ENCODE measurements at regions not wholly inside any gene's neighbourhood (a gene's known extent, or its start where the extent isn't known, plus 50 kb on each side); places are given as distances from the start of the nearest gene placed in this dataset.

DNA sequence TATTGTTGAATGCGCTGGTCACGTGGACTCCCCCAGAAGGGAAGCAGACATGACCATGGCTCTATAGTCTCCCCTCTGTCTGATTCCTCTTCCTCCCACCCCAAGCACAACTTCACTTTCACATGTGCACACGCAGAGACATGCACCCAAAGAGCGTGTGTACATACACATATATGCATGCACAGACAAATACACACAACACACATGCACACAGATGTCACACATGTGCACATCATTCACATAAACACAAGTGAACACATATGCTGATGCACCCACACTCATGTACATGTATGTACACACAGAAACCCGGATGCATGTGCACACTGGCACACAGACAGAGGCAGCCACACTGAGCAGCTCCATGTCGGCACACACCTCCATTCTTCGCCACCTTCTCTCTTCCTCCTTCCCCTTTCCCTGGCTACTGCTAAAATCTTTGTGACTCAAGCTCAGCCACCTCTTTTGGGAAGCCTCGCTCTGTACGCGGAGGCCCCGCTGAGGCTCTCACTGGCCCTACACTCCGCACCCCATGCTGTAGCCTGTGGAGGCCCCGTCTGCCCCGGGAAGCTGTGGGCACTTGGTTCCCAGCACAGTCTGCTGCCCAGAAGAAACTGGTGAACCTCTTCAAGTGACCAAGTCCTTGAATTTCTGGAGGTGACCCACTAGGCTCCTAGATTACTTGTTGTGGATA lies 101.6 kb upstream of the TEX51 start:
- no peak for DNase-seq

DNA sequence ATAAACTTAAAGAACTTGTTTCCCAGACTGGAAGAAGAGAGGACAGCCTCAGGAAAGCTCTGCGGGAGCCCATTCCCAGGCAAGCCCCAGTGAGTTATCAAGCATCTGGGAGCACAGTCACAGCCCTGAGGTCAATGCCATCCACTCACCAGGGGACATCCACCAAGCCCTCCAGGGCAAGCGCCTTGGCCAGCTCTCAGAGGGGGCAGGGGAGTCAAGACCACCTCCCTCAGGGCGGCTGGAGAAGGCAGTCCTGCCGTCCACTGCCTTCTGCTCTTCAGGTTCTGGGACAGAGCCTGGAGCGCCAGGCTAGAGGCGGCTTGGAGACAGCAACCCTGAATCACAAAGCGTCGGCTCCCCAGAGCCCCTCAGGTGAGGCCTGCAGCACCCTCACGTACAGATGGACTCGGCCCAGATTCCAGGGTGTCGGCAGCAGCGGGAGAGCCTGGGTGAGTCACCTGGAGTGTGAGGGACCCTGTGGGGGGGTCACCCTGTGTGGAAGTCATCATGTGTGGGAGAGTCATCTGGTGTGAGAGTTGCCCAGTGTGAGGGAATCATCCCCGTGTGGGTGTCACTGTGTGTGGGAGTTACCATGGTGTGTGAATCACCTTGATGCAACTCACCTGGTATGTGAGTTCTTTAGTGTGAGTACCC lies 100.9 kb upstream of the TEX51 start:
- DNase-seq: no peak

DNA sequence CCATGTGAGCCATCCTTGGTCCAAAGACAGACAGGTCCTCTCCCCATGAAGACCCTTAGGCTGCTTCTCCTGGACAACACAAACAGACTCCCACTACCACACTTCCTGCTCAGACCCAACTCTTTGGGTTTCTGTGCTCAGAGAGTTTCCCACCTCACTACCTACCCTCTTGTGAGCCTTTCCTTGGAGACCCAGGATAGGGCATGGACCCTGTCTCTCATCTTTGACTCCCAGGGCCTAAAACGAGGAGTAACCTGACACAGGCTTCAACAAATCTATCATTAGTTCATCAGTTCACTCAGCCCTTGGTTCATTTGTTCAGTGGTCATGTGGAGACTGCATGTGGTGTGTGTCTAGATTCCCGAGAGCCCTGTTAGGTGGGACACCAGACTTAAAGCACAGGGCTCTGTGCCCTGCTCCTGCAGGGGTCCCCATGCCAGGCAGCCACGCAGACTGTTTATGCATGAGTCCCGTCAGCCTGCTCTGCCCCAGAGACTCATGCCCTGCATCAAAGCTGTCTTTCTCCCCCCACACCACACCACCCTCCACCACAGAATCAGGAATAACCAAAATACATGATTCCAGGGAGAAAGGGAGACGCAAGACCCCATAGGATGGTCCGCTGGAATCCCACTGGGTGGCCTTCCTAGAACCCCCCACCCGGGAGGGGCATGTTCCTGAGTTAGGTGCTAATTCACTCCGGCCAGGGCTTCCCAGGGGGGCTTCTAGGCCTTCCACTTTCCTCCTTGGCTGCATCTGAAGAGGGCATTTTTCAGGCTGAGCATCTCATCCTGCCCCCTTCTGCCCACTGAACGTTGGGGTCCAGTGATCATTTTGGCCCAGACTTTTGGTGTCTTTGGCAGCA lies 100.2 kb upstream of the TEX51 start:
- DNase-seq: no peak

DNA sequence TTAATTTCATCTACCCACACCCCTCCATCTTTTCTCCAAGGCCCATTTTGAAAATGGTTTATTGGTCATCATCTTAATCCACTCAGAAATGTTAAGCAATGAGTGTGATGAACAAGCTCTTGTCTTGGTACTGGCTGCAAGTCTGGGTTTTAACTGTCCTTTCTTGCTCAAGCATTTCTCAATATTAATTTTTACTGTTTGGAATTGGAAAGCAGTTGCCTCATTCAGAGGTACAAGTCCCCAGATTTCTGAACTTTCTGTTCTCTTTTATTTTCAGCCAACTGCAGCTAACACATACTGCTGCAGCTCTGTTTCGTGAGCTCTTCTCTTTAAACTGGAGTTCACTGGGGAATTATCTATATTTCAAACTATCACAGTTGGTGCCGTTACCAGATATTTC lies 99.4 kb upstream of the TEX51 start:
- no peak for DNase-seq

DNA sequence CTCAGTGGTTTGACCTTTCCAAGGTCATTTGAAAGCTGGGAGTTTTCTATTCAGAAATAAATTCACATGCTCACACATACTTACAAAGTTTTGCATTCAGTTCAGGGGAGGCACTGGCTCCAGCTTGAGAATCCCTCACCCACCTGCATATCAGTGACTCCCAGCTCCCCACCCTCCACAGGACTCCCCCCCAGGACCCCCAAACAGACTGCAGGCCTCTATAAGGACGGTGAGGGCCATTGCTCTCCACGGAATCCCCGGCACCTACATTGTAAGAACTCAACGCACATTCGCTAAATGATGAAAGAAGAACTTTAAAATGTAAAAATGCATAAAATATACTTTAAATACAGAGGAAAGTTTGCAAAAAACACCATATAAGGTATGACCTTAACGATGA lies 97.2 kb upstream of the TEX51 start:
- DNase-seq: no peak

DNA sequence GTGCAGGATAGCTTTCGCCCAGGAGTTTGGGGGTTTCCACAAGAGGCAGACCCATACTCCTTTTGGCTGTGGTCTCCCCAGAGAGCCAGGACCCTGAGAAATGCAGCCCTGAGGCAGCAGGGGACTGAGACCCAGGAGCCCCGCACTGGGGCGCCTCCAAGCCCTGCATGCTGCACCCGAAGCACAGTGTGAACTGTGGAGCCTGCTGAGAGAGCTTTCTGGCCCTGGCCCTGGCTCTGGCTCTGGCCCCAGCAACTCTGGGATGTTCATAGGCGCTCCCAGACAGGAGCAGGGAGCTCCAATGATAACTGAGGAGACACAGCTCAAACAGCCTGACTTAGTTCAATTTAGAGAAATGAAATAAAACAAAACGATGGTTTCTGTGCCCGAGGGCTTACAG lies 96.4 kb upstream of the TEX51 start:
- DNase-seq: no peak

GRCh38 chr2:126802774-126803433 lies 95.8 kb upstream of the TEX51 start:
- DNase-seq: no peak

DNA sequence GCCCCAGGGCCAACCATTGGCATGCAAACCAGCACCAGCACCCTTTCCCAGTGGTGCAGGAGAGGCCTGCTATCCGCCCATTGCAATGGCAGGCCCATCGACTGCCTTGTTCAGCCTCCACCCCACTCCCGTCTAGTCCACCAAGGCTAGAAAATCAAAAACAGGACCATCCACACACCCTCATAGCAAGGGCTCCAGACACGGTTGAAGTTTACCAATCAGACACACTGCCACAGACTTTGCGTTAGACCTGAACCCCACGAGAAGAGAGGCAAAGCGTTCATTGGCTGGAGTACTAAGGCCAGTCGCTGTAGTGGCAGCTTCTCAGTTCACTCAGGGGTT lies 95.3 kb upstream of the TEX51 start:
- DNase-seq: no peak

DNA sequence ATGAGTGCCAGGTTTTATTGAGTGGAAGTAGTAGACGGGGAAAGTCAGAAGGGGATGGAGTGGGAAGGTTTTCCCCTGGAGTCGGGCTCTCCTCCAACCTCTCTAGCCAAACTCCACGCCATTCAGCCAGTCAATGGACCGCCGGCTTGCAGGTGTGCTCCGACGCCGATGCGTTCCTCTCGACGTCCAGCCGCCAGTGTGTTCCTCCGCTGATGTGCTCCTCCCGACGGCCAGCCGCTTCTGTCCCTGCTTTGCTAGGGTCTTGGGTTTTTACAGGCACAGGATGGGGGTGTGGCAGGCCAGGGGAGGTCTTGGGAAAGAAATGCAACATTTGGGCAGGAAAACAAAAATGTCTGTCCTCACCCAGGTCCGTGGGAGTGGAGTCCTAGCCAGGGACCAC lies 94.3 kb upstream of the TEX51 start:
- DNase-seq: no peak

DNA sequence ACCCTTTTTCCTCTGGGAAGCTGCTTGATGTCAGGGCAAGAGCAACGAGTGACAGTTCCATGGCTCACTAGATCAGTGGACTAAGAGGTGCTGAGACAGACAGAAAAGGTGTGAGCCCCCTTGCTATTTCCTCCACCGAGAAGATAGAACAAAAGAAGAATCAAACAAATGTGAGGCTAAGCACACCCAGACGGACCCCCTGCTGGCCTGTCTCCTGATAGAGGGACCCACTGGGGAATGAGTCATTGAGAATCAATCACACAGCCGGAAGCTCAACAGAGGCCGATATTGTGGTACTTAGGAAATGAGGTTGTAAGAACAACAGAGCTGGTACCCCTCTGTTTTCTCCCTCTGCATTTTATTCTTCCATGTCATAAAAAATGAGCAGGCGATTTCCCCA lies 89.8 kb upstream of the TEX51 start:
- DNase-seq: no peak

- DNase-seq: no peak
These were observed 89.3 kb upstream of the TEX51 start for GRCh38 chr2:126809340-126809739.

- DNase-seq: no peak
These were observed 88.7 kb upstream of the TEX51 start for GRCh38 chr2:126810001-126810400.

GRCh38 chr2:126811101-126811500 lies 87.6 kb upstream of the TEX51 start:
- no peak for DNase-seq

- no peak for DNase-seq
These were observed 81.5 kb upstream of the TEX51 start for GRCh38 chr2:126817172-126817571.

DNA sequence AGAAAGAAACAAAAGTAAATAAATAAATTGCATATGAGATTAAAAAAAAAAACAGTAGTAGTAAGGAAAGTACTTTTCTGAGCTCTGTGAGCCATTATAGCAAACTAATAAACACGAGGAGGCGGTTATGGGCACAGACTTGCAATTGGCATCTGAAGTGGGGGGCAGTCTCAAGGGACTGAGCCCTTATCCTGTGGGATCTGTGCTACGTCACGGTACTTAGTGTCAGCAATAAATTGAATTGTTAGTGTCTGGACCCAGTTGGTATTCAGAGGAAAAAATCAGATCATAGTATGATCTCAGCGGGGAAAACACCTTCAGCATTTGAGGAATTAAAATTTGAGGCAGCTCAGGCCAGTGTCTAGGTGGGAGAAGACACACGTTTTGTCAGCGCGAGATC lies 76.6 kb upstream of the TEX51 start:
- DNase-seq: no peak

DNA sequence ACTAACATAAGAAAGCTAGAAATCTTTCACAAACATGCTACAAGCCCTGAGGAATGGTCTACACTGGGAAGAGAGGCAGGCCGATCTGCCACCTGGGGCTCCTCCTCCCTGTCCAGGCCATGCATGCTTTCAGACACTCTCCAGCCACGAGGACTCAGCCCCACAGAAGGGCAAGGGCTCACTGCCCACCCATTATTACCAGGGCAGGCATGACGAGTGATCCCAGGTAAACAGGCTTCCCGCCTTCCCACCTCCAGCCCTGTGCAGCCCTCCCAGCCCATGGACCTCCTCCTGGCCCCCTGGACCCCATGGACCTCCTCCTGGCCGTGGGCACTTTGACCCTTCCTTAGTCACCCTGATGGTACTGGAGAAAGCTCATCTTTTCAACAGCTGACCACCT lies 75.8 kb upstream of the TEX51 start:
- no peak for DNase-seq

- no peak for DNase-seq
These were observed 74.7 kb upstream of the TEX51 start for GRCh38 chr2:126823951-126824350.

GRCh38 chr2:126824663-126825062 lies 74.0 kb upstream of the TEX51 start:
- DNase-seq: no peak

DNA sequence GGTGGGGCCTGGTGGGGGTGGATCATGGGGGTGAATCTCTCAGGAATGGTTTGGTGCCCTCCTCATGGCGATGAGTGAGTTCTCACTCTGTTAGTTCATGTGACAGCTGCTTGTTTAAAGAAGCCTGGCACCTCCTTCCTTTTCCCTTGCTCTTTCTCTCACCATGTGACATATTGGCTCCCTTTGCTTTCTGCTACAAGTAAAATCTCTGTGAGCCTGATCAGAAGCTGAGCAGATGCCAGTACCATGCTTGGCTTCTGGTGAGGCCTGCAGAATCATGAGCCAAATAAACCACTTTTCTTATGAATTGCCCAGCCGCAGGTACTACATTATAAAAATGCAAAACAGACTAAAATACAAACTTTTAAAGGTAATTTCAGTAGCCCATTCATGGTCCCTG lies 73.4 kb upstream of the TEX51 start:
- DNase-seq: no peak

GRCh38 chr2:126826491-126826890 lies 72.2 kb upstream of the TEX51 start:
- no peak for DNase-seq

- no peak for DNase-seq
These were observed 71.3 kb upstream of the TEX51 start for GRCh38 chr2:126827371-126827770.

DNA sequence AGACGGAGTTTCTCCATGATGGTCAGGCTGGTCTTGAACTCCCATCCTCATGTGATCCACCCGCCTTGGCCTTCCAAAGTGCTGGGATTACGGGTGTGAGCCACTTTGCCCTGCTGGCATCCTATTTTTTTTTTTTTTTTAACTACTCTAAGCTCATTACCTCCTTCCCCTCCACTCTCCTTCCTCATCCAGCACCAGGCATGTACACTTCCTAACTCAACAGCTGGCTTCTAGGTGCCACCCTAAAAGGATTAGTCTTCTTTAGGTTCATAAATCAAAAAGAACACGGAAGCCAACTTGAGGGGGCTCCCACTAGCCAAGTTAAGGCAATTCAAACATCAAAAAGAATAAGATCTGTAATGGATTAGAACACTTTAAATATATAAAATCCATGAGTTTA lies 70.6 kb upstream of the TEX51 start:
- no peak for DNase-seq

GRCh38 chr2:126828491-126828890 lies 70.2 kb upstream of the TEX51 start:
- no peak for DNase-seq

Data from fibroblast of upper back skin (primary cell).